CD4-positive, alpha-beta memory T cell (primary cell): ENCODE measurements at regions not wholly inside any gene's neighbourhood (a gene's known extent, or its start where the extent isn't known, plus 50 kb on each side); places are given as distances from the start of the nearest gene placed in this dataset.

Source experiments
- CTCF ChIA-PET: fragments of 350-600 bp; sonication (Branson Sonifier 250); formaldehyde crosslinking; loops from one replicate; lab custom pipeline; 2021; ENCODE audit warnings: inconsistent platforms; ENCODE audit not compliant: partially characterized antibody; lab: Charles Lee
- POLR2A ChIA-PET: fragments of 350-600 bp; sonication (Branson Sonifier 250); formaldehyde crosslinking; loops from one replicate; lab custom pipeline; 2021; ENCODE audit not compliant: partially characterized antibody; lab: Charles Lee
- DNase-seq, 5 donors: peaks; one replicate each; pipeline versions ENCODE4 v3.0.0 to v3.0.0-alpha.2; 2020 to 2022; ENCODE audit warnings: mixed read lengths in 1 of 5
- H3K27ac ChIP-seq: one replicate; pipeline ENCODE4 v1.7.0; 2013; ENCODE audit warnings: low read depth, low read length
- H3K27me3 ChIP-seq: 2 replicates; pipeline ENCODE4 v1.7.0; 2013; ENCODE audit warnings: mild to moderate bottlenecking, low read length, moderate library complexity; ENCODE audit not compliant: insufficient read depth
- H3K36me3 ChIP-seq: 2 replicates; pipeline ENCODE4 v1.7.0; 2013; ENCODE audit warnings: mild to moderate bottlenecking, low read length, moderate library complexity; ENCODE audit not compliant: insufficient read depth
- H3K4me1 ChIP-seq: 2 replicates; pipeline ENCODE4 v1.7.0; 2013; ENCODE audit warnings: mild to moderate bottlenecking, low read length, moderate library complexity; ENCODE audit not compliant: insufficient read depth
- H3K4me3 ChIP-seq, 2 donors: one replicate each; pipeline ENCODE4 v1.7.0; 2013; ENCODE audit warnings: low read length in 2 of 2, mild to moderate bottlenecking in 1 of 2
- H3K9me3 ChIP-seq, 2 donors: one replicate each; pipeline ENCODE4 v1.7.0; 2013; ENCODE audit warnings: low read length in 2 of 2, control low read depth in 1 of 2; ENCODE audit not compliant: control insufficient read depth in 1 of 2
- H3K27ac Mint-ChIP-seq, 7 donors: one replicate each; pipeline ENCODE4 v1.8.0; 2020 to 2021; ENCODE audit warnings: mixed read lengths in 7 of 7, mild to moderate bottlenecking in 6 of 7, inconsistent platforms in 3 of 7, moderate library complexity in 3 of 7
- H3K27me3 Mint-ChIP-seq, 2 donors: one replicate each; pipeline ENCODE4 v1.8.0; 2020 to 2021; ENCODE audit warnings: mixed read lengths in 2 of 2
- H3K36me3 Mint-ChIP-seq, 2 donors: one replicate each; pipeline ENCODE4 v1.8.0; 2020 to 2021; ENCODE audit warnings: mixed read lengths in 2 of 2, inconsistent platforms in 1 of 2, mild to moderate bottlenecking in 1 of 2
- H3K4me1 Mint-ChIP-seq, 4 donors: one replicate each; pipeline ENCODE4 v1.8.0; 2020 to 2021; ENCODE audit warnings: mixed read lengths in 4 of 4, mild to moderate bottlenecking in 1 of 4
- H3K4me3 Mint-ChIP-seq, 8 donors: one replicate each; pipeline ENCODE4 v1.8.0; 2020 to 2021; ENCODE audit warnings: mixed read lengths in 8 of 8, mild to moderate bottlenecking in 7 of 8, moderate library complexity in 6 of 8, inconsistent platforms in 3 of 8
- H3K9me3 Mint-ChIP-seq, 8 donors: one replicate each; pipeline ENCODE4 v1.8.0; 2020 to 2021; ENCODE audit warnings: mixed read lengths in 8 of 8, mild to moderate bottlenecking in 5 of 8, inconsistent platforms in 3 of 8, moderate library complexity in 1 of 8
- intact Hi-C: fragments of 100-400 bp; cut with micrococcal nuclease; formaldehyde crosslinking; loops from one replicate; pipeline ENCODE4 v1.15.1; 2023

- H3K9me3 ChIP-seq: no peaks in the 10 kb centered on the region
- no peaks in the 10 kb centered on the region for H3K9me3 Mint-ChIP-seq
- no peaks in the 10 kb centered on the region for H3K4me1 ChIP-seq
- intact Hi-C loops: no loop called here
- peaks cover 5% of the 10 kb centered on the region in 2 donors for H3K27me3 Mint-ChIP-seq
- ChIA-PET POLR2A (no interaction called here), CTCF (no interaction called here)
- no peaks in the 10 kb centered on the region for H3K4me1 Mint-ChIP-seq
- no peak overlapping the region for H3K4me3 Mint-ChIP-seq
- H3K27ac Mint-ChIP-seq: no peak overlapping the region
- H3K36me3 ChIP-seq: no peaks in the 10 kb centered on the region
- H3K27me3 ChIP-seq: no peaks in the 10 kb centered on the region
- H3K4me3 ChIP-seq: no peak overlapping the region
- no peak overlapping the region for H3K27ac ChIP-seq
- DNase-seq: no peak
- H3K36me3 Mint-ChIP-seq: no peaks in the 10 kb centered on the region
These were observed 534.9 kb upstream of the KLF12 start for GRCh38 chr13:74669149-74669548.

- no peak for DNase-seq
- Mint-ChIP-seq H3K4me3 (no peak overlapping the region), H3K27me3 (peaks cover 5 to 8% of the 10 kb centered on the region in 2 donors), H3K36me3 (no peaks in the 10 kb centered on the region), H3K27ac (no peak overlapping the region), H3K9me3 (peaks cover 0 to under 1% (median 0%) of the 10 kb centered on the region in 8 donors), H3K4me1 (no peaks in the 10 kb centered on the region)
- H3K9me3 ChIP-seq: no peaks in the 10 kb centered on the region
- no peaks in the 10 kb centered on the region for H3K27me3 ChIP-seq
- POLR2A ChIA-PET: no interaction called here
- H3K4me1 ChIP-seq: no peaks in the 10 kb centered on the region
- no peak overlapping the region for H3K4me3 ChIP-seq
- intact Hi-C loops: no loop called here
- CTCF ChIA-PET: no interaction called here
- H3K36me3 ChIP-seq: no peaks in the 10 kb centered on the region
- H3K27ac ChIP-seq: no peak overlapping the region
These were observed 533.5 kb upstream of the KLF12 start for GRCh38 chr13:74667656-74668203.

- H3K27ac Mint-ChIP-seq: no peak overlapping the region
- Histone ChIP-seq H3K4me1 (no peaks in the 10 kb centered on the region), H3K27me3 (no peaks in the 10 kb centered on the region), H3K36me3 (no peaks in the 10 kb centered on the region), H3K9me3 (no peaks in the 10 kb centered on the region), H3K4me3 (no peak overlapping the region), H3K27ac (no peak overlapping the region)
- no peaks in the 10 kb centered on the region for H3K4me1 Mint-ChIP-seq
- H3K4me3 Mint-ChIP-seq: no peak overlapping the region
- ChIA-PET POLR2A (no interaction called here), CTCF (no interaction called here)
- no peak for DNase-seq
- intact Hi-C loops: no loop called here
- no peaks in the 10 kb centered on the region for H3K36me3 Mint-ChIP-seq
- peaks cover 2 to 5% of the 10 kb centered on the region in 2 donors for H3K27me3 Mint-ChIP-seq
- peaks cover 0 to 3% (median 0%) of the 10 kb centered on the region in 8 donors for H3K9me3 Mint-ChIP-seq
These were observed 528.7 kb upstream of the KLF12 start for GRCh38 chr13:74662905-74663304.

GRCh38 chr13:74661851-74662250 is 527.6 kb upstream of the KLF12 start:
- Mint-ChIP-seq H3K36me3 (no peaks in the 10 kb centered on the region), H3K27ac (no peak overlapping the region), H3K4me1 (no peaks in the 10 kb centered on the region), H3K27me3 (peaks cover 2 to 5% of the 10 kb centered on the region in 2 donors), H3K9me3 (peaks cover 0 to 5% (median 0%) of the 10 kb centered on the region in 8 donors), H3K4me3 (no peak overlapping the region)
- intact Hi-C loops: no loop called here
- no peaks in the 10 kb centered on the region for H3K36me3 ChIP-seq
- CTCF ChIA-PET: no interaction called here
- DNase-seq: no peak
- no peaks in the 10 kb centered on the region for H3K27me3 ChIP-seq
- H3K4me3 ChIP-seq: no peak overlapping the region
- H3K9me3 ChIP-seq: no peaks in the 10 kb centered on the region
- POLR2A ChIA-PET: no interaction called here
- no peak overlapping the region for H3K27ac ChIP-seq
- H3K4me1 ChIP-seq: no peaks in the 10 kb centered on the region

GRCh38 chr13:74657765-74658164 is 523.6 kb upstream of the KLF12 start:
- Histone ChIP-seq H3K4me3 (no peak overlapping the region), H3K4me1 (no peaks in the 10 kb centered on the region), H3K27me3 (no peaks in the 10 kb centered on the region), H3K27ac (no peak overlapping the region), H3K9me3 (no peaks in the 10 kb centered on the region), H3K36me3 (no peaks in the 10 kb centered on the region)
- DNase-seq: no peak
- ChIA-PET CTCF (no interaction called here), POLR2A (no interaction called here)
- Mint-ChIP-seq H3K9me3 (peaks cover 0 to 5% (median 0%) of the 10 kb centered on the region in 8 donors), H3K36me3 (no peaks in the 10 kb centered on the region), H3K27me3 (peaks cover 2% of the 10 kb centered on the region in 2 donors), H3K27ac (peak overlapping the region in 1 of 7 donors; percentile 53), H3K4me1 (no peaks in the 10 kb centered on the region), H3K4me3 (no peak overlapping the region)
- intact Hi-C loops: no loop called here

GRCh38 chr13:74651121-74651520 is 516.9 kb upstream of the KLF12 start:
- Mint-ChIP-seq H3K9me3 (no peaks in the 10 kb centered on the region), H3K4me3 (no peak overlapping the region), H3K4me1 (no peaks in the 10 kb centered on the region), H3K27me3 (peaks cover 0 to 8% of the 10 kb centered on the region in 2 donors), H3K36me3 (no peaks in the 10 kb centered on the region), H3K27ac (no peak overlapping the region)
- no peak for DNase-seq
- Histone ChIP-seq H3K27me3 (no peaks in the 10 kb centered on the region), H3K9me3 (no peaks in the 10 kb centered on the region), H3K27ac (no peak overlapping the region), H3K4me3 (no peak overlapping the region), H3K4me1 (no peaks in the 10 kb centered on the region), H3K36me3 (no peaks in the 10 kb centered on the region)
- intact Hi-C loops: no loop called here
- POLR2A ChIA-PET: no interaction called here
- CTCF ChIA-PET: interaction anchor here (1.2 kb wide), 1 partner anchor 18 kb away, joined by 4 read pairs; no protein-coding TSS in a partner anchor

GRCh38 chr13:74647991-74648390 is 513.8 kb upstream of the KLF12 start:
- no peaks in the 10 kb centered on the region for H3K36me3 Mint-ChIP-seq
- Histone ChIP-seq H3K9me3 (no peaks in the 10 kb centered on the region), H3K27me3 (no peaks in the 10 kb centered on the region), H3K4me3 (no peak overlapping the region), H3K36me3 (no peaks in the 10 kb centered on the region), H3K27ac (no peak overlapping the region), H3K4me1 (no peaks in the 10 kb centered on the region)
- POLR2A ChIA-PET: no interaction called here
- no peaks in the 10 kb centered on the region for H3K4me1 Mint-ChIP-seq
- H3K9me3 Mint-ChIP-seq: peaks cover 0 to 3% (median 0%) of the 10 kb centered on the region in 8 donors
- H3K27ac Mint-ChIP-seq: no peak overlapping the region
- no peak overlapping the region for H3K4me3 Mint-ChIP-seq
- H3K27me3 Mint-ChIP-seq: peaks cover 0 to 8% of the 10 kb centered on the region in 2 donors
- DNase-seq: no peak
- CTCF ChIA-PET: no interaction called here
- intact Hi-C loops: no loop called here
